HepG2 (cell line): ENCODE measurements at regions not wholly inside any gene's neighbourhood (a gene's known extent, or its start where the extent isn't known, plus 50 kb on each side); places are given as distances from the start of the nearest gene placed in this dataset.

Experiments used
- GABPA ChIP-seq, 2 experiments: IDR thresholded peaks; 2 replicates each; pipeline ENCODE4 v1.6.1; 2011 to 2016; ENCODE audit warnings: low read depth in 2 of 2, low read length in 1 of 2, missing biosample characterization in 1 of 2, missing genetic modification characterization in 1 of 2
- POLR2AphosphoS5 ChIP-seq: IDR thresholded peaks from 2 replicates; pipeline ENCODE4 v1.6.1; 2012; ENCODE audit warnings: low read depth, low read length
- PPARG ChIP-seq: conservative IDR thresholded peaks from 2 replicates; pipeline ENCODE4 v1.6.1; 2016; ENCODE audit warnings: missing biosample characterization, missing genetic modification reagents
- SOX5 ChIP-seq: IDR thresholded peaks from 2 replicates; pipeline ENCODE4 v1.6.1; 2016; ENCODE audit warnings: borderline replicate concordance
- SP1 ChIP-seq, 2 experiments: fragments of 450-650 bp in 1 of 2; sonication (generic) in 1 of 2; formaldehyde crosslinking in 1 of 2; IDR thresholded peaks; 2 replicates each; pipeline versions ENCODE4 v1.4.0 to v1.6.1; 2016 to 2020; ENCODE audit warnings: missing genetic modification reagents in 1 of 2
- ZFX ChIP-seq: sonication (generic); formaldehyde crosslinking; IDR thresholded peaks from 2 replicates; pipeline ENCODE4 v1.4.0; 2020; ENCODE audit warnings: mild to moderate bottlenecking, low read depth, missing genetic modification reagents, moderate library complexity
- ZNF547 ChIP-seq: sonication (generic); formaldehyde crosslinking; IDR thresholded peaks from 2 replicates; pipeline ENCODE4 v1.5.1; 2020; ENCODE audit warnings: mild to moderate bottlenecking, missing genetic modification reagents
- ZNF589 ChIP-seq: sonication (generic); formaldehyde crosslinking; conservative IDR thresholded peaks from 2 replicates; pipeline ENCODE4 v1.8.0; 2022; ENCODE audit warnings: mild to moderate bottlenecking, moderate library complexity, missing genetic modification reagents
- TF ChIP-seq, protein P1 (sequence below): sonication (generic); formaldehyde crosslinking; IDR thresholded peaks from 2 replicates; pipeline ENCODE4 v1.5.0; 2020; ENCODE audit warnings: mild to moderate bottlenecking, missing genetic modification reagents, moderate library complexity
- TF ChIP-seq, protein P2 (sequence below): sonication (generic); formaldehyde crosslinking; IDR thresholded peaks from 2 replicates; pipeline ENCODE4 v1.4.0; 2020; ENCODE audit warnings: missing genetic modification reagents

- TF ChIP-seq, protein P1, sequence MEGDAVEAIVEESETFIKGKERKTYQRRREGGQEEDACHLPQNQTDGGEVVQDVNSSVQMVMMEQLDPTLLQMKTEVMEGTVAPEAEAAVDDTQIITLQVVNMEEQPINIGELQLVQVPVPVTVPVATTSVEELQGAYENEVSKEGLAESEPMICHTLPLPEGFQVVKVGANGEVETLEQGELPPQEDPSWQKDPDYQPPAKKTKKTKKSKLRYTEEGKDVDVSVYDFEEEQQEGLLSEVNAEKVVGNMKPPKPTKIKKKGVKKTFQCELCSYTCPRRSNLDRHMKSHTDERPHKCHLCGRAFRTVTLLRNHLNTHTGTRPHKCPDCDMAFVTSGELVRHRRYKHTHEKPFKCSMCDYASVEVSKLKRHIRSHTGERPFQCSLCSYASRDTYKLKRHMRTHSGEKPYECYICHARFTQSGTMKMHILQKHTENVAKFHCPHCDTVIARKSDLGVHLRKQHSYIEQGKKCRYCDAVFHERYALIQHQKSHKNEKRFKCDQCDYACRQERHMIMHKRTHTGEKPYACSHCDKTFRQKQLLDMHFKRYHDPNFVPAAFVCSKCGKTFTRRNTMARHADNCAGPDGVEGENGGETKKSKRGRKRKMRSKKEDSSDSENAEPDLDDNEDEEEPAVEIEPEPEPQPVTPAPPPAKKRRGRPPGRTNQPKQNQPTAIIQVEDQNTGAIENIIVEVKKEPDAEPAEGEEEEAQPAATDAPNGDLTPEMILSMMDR = no peak
- TF ChIP-seq POLR2AphosphoS5 (no peak), GABPA (IDR thresholded peaks at IDR 0.05; ENCODE audit: low read depth, low read length) (no peak), GABPA (CRISPR knock-in tag; IDR thresholded peaks at IDR 0.05; ENCODE audit: low read depth) (no peak), SOX5 (CRISPR knock-in tag) (no peak), ZNF589 (CRISPR knock-in tag) (no peak), PPARG (no peak), ZNF547 (no peak), ZFX (CRISPR knock-in tag) (no peak), SP1 (IDR thresholded peaks at IDR 0.05) (no peak), SP1 (CRISPR knock-in tag; IDR thresholded peaks at IDR 0.05) (no peak)
- TF ChIP-seq, protein P2, sequence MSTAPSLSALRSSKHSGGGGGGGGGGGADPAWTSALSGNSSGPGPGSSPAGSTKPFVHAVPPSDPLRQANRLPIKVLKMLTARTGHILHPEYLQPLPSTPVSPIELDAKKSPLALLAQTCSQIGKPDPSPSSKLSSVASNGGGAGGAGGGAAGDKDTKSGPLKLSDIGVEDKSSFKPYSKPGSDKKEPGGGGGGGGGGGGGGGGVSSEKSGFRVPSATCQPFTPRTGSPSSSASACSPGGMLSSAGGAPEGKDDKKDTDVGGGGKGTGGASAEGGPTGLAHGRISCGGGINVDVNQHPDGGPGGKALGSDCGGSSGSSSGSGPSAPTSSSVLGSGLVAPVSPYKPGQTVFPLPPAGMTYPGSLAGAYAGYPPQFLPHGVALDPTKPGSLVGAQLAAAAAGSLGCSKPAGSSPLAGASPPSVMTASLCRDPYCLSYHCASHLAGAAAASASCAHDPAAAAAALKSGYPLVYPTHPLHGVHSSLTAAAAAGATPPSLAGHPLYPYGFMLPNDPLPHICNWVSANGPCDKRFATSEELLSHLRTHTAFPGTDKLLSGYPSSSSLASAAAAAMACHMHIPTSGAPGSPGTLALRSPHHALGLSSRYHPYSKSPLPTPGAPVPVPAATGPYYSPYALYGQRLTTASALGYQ = no peak
Observed at GRCh38 chr1:60942291-60942690, 140.1 kb upstream of the NFIA start.
